ENCODE measurements at regions not wholly inside any gene's neighbourhood (a gene's known extent, or its start where the extent isn't known, plus 50 kb on each side); places are given as distances from the start of the nearest gene placed in this dataset.

DNA sequence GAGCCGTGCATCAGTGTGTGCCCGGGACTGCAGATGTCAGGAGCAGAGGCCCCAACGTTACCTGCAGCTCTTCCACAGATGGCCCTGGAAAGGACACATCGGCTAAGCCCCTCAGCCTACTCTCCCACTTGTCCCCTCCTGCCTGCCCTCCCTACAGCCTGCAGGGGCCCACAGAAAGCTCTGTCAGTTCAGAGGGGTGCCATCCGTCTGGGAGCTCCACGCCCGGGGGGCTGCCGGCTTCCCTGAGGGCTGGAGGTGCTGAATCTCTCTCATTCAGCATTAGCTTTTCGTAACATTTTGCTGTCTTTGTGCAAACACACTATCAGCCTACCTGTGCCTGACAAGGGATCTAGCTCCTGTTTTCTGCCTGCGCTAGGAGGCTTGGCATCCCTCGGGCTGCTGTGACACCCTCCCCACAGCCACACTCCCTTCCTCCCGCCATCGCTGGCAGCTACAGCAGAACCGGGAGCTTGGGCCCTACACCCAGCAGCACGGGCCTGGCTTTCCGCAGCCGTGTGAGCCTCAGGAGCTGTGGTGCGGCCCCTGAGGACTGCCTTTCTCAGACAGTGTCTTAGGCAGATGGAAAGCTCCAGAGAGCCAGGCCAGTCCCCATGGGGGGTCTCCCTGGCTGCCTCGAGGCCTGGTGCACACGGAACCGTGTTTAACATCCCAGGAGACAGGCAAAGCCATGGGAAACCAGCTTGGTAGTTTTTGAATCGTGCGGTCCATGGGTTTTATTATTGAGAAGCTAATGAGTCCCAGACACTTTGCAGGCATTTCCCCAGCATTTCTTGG lies 198.3 kb upstream of the B3GAT1 start:
- TF ChIP-seq, protein P1, sequence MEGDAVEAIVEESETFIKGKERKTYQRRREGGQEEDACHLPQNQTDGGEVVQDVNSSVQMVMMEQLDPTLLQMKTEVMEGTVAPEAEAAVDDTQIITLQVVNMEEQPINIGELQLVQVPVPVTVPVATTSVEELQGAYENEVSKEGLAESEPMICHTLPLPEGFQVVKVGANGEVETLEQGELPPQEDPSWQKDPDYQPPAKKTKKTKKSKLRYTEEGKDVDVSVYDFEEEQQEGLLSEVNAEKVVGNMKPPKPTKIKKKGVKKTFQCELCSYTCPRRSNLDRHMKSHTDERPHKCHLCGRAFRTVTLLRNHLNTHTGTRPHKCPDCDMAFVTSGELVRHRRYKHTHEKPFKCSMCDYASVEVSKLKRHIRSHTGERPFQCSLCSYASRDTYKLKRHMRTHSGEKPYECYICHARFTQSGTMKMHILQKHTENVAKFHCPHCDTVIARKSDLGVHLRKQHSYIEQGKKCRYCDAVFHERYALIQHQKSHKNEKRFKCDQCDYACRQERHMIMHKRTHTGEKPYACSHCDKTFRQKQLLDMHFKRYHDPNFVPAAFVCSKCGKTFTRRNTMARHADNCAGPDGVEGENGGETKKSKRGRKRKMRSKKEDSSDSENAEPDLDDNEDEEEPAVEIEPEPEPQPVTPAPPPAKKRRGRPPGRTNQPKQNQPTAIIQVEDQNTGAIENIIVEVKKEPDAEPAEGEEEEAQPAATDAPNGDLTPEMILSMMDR (IDR thresholded peaks at IDR 0.05), result no peak
- no peak for TF ChIP-seq POLR2A (IDR thresholded peaks at IDR 0.05)

Measured in adrenal gland (tissue), 5 donors.